ENCODE measurements at regions not wholly inside any gene's neighbourhood (a gene's known extent, or its start where the extent isn't known, plus 50 kb on each side); places are given as distances from the start of the nearest gene placed in this dataset.

- no peak for TF ChIP-seq CTCF (IDR thresholded peaks at IDR 0.05; ENCODE audit: low read depth, low read length)
- TF ChIP-seq MYC (IDR thresholded peaks at IDR 0.05; ENCODE audit: low read depth, low read length), result no peak
These were observed 76.4 kb upstream of the MAN1A2 start for GRCh38 chr1:117290890-117291289.

All from NB4 (cell line).